ENCODE measurements at regions not wholly inside any gene's neighbourhood (a gene's known extent, or its start where the extent isn't known, plus 50 kb on each side); places are given as distances from the start of the nearest gene placed in this dataset.

- no peak for FAIRE-seq
- no peak for DNase-seq (ENCODE audit: insufficient read length, low spot score)
Measured at GRCh38 chr4:187929024-187929423, 66.5 kb upstream of the ZFP42 start.

GRCh38 chr4:187934766-187935165 lies 60.8 kb upstream of the ZFP42 start:
- no peak for DNase-seq (ENCODE audit: insufficient read length, low spot score)
- FAIRE-seq = no peak

GRCh38 chr4:187937557-187937956 lies 58.0 kb upstream of the ZFP42 start:
- FAIRE-seq = no peak

GRCh38 chr4:187940299-187940698 lies 55.3 kb upstream of the ZFP42 start:
- FAIRE-seq (peak; percentile 48), DNase-seq (ENCODE audit: insufficient read length, low spot score) (no peak)

More at GRCh38 chr4:187937557-187937956, 58.0 kb upstream of the ZFP42 start:
- no peak for DNase-seq (ENCODE audit: insufficient read length, low spot score)

GRCh38 chr4:187942968-187943367 lies 52.6 kb upstream of the ZFP42 start:
- no peak for FAIRE-seq
- DNase-seq (ENCODE audit: insufficient read length, low spot score) = no peak

- DNase-seq (ENCODE audit: insufficient read length, low spot score) (no peak), FAIRE-seq (peak; percentile 33)
Measured at GRCh38 chr4:187944179-187944578, 51.4 kb upstream of the ZFP42 start.

All from HTR-8/SVneo (cell line).